Uterus (tissue), 2 donors: ENCODE measurements at regions not wholly inside any gene's neighbourhood (a gene's known extent, or its start where the extent isn't known, plus 50 kb on each side); places are given as distances from the start of the nearest gene placed in this dataset.

Source experiments
- CTCF ChIP-seq, 4 experiments: fragments of 200-600 bp in 2 of 4; fragments of 450-650 bp in 2 of 4; sonication (generic) in 2 of 4; IDR thresholded peaks; one replicate each; pipeline ENCODE4 v1.5.1; 2016 to 2019; ENCODE audit warnings: antibody characterized with exemption in 4 of 4, mild to moderate bottlenecking in 2 of 4, moderate library complexity in 1 of 4
- POLR2A ChIP-seq, 2 donors: fragments of 450-650 bp; IDR thresholded peaks; one replicate each; pipeline ENCODE4 v1.6.1; 2016; ENCODE audit warnings: antibody characterized with exemption in 2 of 2, mild to moderate bottlenecking in 1 of 2, moderate library complexity in 1 of 2

- TF ChIP-seq CTCF (IDR thresholded peaks at IDR 0.05) (no peak), POLR2A (IDR thresholded peaks at IDR 0.05) (no peak)
Measured at GRCh38 chr5:44539602-44539919, 150.3 kb upstream of the FGF10 start.
